ENCODE measurements at regions not wholly inside any gene's neighbourhood (a gene's known extent, or its start where the extent isn't known, plus 50 kb on each side); places are given as distances from the start of the nearest gene placed in this dataset.

DNA sequence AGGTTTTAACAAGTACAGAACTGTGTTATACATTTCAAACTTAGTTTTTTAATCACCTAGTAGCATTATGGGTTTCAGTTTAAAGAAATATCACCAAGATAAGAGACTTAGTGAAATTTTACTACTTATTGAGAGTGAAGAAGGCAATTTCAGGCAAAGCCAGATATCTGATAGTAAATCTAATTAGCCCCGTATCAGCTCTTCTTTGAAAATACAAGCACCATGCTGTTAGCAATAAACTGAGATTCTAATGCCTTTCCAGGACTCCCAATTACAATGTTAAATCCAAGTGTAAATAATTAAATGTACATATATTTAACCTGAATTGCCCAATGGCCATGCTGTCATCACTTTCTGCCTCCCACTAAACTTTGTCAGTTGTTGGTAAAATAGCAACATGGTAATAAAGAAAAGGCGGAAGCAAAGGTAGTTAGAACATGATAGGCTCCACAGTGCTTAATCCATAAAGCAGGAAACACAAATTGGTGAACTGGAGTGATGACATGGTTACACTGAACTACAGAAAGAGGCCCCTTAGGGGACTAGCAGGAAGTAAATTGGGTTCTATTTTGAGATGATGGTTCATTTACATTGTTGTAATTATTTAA is 646.1 kb downstream of the C12orf50 start:
- Mint-ChIP-seq H3K9me3 (peaks cover 8 to 20% of the 10 kb centered on the region in 2 donors), H3K27ac (no peak overlapping the region), H3K4me3 (no peak overlapping the region), H3K4me1 (no peaks in the 10 kb centered on the region), H3K27me3 (ENCODE audit: low read depth in 2 of 2) (no peaks in the 10 kb centered on the region), H3K36me3 (no peaks in the 10 kb centered on the region)
- TF ChIP-seq, protein P1, sequence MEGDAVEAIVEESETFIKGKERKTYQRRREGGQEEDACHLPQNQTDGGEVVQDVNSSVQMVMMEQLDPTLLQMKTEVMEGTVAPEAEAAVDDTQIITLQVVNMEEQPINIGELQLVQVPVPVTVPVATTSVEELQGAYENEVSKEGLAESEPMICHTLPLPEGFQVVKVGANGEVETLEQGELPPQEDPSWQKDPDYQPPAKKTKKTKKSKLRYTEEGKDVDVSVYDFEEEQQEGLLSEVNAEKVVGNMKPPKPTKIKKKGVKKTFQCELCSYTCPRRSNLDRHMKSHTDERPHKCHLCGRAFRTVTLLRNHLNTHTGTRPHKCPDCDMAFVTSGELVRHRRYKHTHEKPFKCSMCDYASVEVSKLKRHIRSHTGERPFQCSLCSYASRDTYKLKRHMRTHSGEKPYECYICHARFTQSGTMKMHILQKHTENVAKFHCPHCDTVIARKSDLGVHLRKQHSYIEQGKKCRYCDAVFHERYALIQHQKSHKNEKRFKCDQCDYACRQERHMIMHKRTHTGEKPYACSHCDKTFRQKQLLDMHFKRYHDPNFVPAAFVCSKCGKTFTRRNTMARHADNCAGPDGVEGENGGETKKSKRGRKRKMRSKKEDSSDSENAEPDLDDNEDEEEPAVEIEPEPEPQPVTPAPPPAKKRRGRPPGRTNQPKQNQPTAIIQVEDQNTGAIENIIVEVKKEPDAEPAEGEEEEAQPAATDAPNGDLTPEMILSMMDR (IDR thresholded peaks at IDR 0.05), result no peak
- Histone ChIP-seq H3K9me3 (ENCODE audit: control insufficient read depth, insufficient read depth, low read length) (no peaks in the 10 kb centered on the region), H3K4me1 (ENCODE audit: control insufficient read depth, insufficient read depth, low read length) (no peaks in the 10 kb centered on the region), H3K27ac (ENCODE audit: low read length) (no peak overlapping the region), H3K27me3 (ENCODE audit: control insufficient read depth, insufficient read depth, low read length) (no peaks in the 10 kb centered on the region), H3K4me3 (ENCODE audit: low read length) (no peak overlapping the region), H3K36me3 (ENCODE audit: control insufficient read depth, insufficient read depth, low read length) (no peaks in the 10 kb centered on the region)
- WGBS (ENCODE audit: insufficient coverage), result 83% methylated on average over 2 of the region's 2 CpGs
- ATAC-seq (no peak), DNase-seq (no peak)
- intact Hi-C loops (cut with micrococcal nuclease), result no loop called here

DNA sequence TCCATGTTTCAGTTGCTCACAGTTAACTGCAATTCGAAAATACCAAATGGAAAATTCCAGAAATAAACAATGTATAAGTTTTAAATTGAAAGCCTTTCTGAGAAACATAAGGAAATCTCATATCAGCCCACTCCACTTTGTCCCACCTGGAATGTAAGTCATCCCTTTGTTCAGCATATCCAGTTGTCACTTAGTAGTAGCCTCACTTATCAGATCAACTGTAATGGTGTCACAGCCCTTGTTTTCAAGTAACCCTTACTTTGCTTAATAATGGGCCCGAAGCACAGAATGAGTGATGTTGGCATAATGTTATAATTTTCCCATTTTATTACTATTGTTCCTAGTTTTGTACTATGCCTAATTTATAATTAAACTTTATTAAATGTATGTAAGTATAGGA is 646.8 kb downstream of the C12orf50 start:
- Histone ChIP-seq H3K27me3 (ENCODE audit: control insufficient read depth, insufficient read depth, low read length) (no peaks in the 10 kb centered on the region), H3K4me3 (ENCODE audit: low read length) (no peak overlapping the region), H3K27ac (ENCODE audit: low read length) (no peak overlapping the region), H3K4me1 (ENCODE audit: control insufficient read depth, insufficient read depth, low read length) (no peaks in the 10 kb centered on the region), H3K9me3 (ENCODE audit: control insufficient read depth, insufficient read depth, low read length) (no peaks in the 10 kb centered on the region), H3K36me3 (ENCODE audit: control insufficient read depth, insufficient read depth, low read length) (no peaks in the 10 kb centered on the region)
- Mint-ChIP-seq H3K4me1 (no peaks in the 10 kb centered on the region), H3K27me3 (ENCODE audit: low read depth in 2 of 2) (no peaks in the 10 kb centered on the region), H3K9me3 (peaks cover 6 to 24% of the 10 kb centered on the region in 2 donors), H3K4me3 (no peak overlapping the region), H3K36me3 (no peaks in the 10 kb centered on the region), H3K27ac (no peak overlapping the region)
- DNase-seq (no peak), ATAC-seq (no peak)
- intact Hi-C loops (cut with micrococcal nuclease), result no loop called here
- TF ChIP-seq, protein P1 (IDR thresholded peaks at IDR 0.05), result no peak
- WGBS (ENCODE audit: insufficient coverage), result no CpG with 5 or more reads among the region's 2 CpGs

DNA sequence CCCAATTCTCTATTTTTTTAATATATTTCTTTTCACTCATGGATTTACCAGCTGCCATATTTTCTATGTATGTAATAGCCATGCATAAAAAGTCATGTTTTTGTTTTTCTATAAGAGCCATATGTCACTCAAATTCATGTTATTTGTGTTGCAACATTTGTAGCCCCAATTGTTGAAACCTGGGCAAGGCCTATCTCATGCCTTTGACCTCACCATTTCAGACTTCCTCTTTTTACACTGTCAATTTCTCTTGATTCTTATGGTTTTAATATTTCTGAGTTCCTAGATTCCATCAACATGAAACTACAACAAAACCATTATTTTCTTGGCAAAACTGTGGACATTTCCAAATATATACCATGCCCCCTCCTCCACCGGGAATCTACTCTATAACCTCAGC is 647.5 kb downstream of the C12orf50 start:
- H3K36me3 Mint-ChIP-seq, result no peaks in the 10 kb centered on the region
- Histone ChIP-seq H3K27me3 (ENCODE audit: control insufficient read depth, insufficient read depth, low read length) (no peaks in the 10 kb centered on the region), H3K4me3 (ENCODE audit: low read length) (no peak overlapping the region), H3K9me3 (ENCODE audit: control insufficient read depth, insufficient read depth, low read length) (no peaks in the 10 kb centered on the region), H3K27ac (ENCODE audit: low read length) (no peak overlapping the region), H3K4me1 (ENCODE audit: control insufficient read depth, insufficient read depth, low read length) (no peaks in the 10 kb centered on the region), H3K36me3 (ENCODE audit: control insufficient read depth, insufficient read depth, low read length) (no peaks in the 10 kb centered on the region)
- no peak overlapping the region for H3K27ac Mint-ChIP-seq
- no peaks in the 10 kb centered on the region for H3K27me3 Mint-ChIP-seq (ENCODE audit: low read depth in 2 of 2)
- H3K9me3 Mint-ChIP-seq, result peaks cover 3 to 18% of the 10 kb centered on the region in 2 donors
- TF ChIP-seq, protein P1 (IDR thresholded peaks at IDR 0.05), result no peak
- H3K4me1 Mint-ChIP-seq, result no peaks in the 10 kb centered on the region
- H3K4me3 Mint-ChIP-seq, result no peak overlapping the region
- DNase-seq (no peak), ATAC-seq (no peak)
- WGBS (ENCODE audit: insufficient coverage), result no CpG with 5 or more reads among the region's 1 CpG
- intact Hi-C loops (cut with micrococcal nuclease), result no loop called here

DNA sequence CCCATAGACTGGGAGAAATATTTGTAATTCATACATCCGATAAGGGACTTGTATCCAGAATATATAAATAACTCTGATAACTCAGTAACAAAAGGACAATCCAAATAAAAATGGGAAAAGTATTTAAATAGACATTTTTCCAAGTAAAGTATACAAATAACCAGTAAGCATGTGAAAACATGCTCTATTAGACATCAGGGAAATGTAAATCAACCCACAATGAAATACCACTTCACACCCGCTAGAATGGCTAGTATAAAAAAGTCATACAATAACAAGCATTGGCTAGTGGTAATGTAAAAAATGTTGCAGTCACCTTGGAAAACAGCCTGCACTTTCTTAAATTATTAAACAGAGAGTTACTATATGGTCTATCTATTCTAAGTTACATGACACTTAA is 650.7 kb downstream of the C12orf50 start:
- no peak overlapping the region for H3K27ac Mint-ChIP-seq
- no peaks in the 10 kb centered on the region for H3K27me3 Mint-ChIP-seq (ENCODE audit: low read depth in 2 of 2)
- no peaks in the 10 kb centered on the region for H3K4me1 Mint-ChIP-seq
- H3K4me1 ChIP-seq (ENCODE audit: control insufficient read depth, insufficient read depth, low read length), result no peaks in the 10 kb centered on the region
- no peaks in the 10 kb centered on the region for H3K27me3 ChIP-seq (ENCODE audit: control insufficient read depth, insufficient read depth, low read length)
- no peak overlapping the region for H3K4me3 Mint-ChIP-seq
- H3K36me3 ChIP-seq (ENCODE audit: control insufficient read depth, insufficient read depth, low read length), result no peaks in the 10 kb centered on the region
- peaks cover 2 to 15% of the 10 kb centered on the region in 2 donors for H3K9me3 Mint-ChIP-seq
- TF ChIP-seq, protein P1 (IDR thresholded peaks at IDR 0.05), result no peak
- ATAC-seq (no peak), DNase-seq (no peak)
- H3K36me3 Mint-ChIP-seq, result no peaks in the 10 kb centered on the region
- H3K27ac ChIP-seq (ENCODE audit: low read length), result no peak overlapping the region
- intact Hi-C loops (cut with micrococcal nuclease), result no loop called here
- no peaks in the 10 kb centered on the region for H3K9me3 ChIP-seq (ENCODE audit: control insufficient read depth, insufficient read depth, low read length)
- WGBS (ENCODE audit: insufficient coverage), result no CpG with 5 or more reads among the region's 2 CpGs
- no peak overlapping the region for H3K4me3 ChIP-seq (ENCODE audit: low read length)
